T47D (cell line): ENCODE measurements at regions not wholly inside any gene's neighbourhood (a gene's known extent, or its start where the extent isn't known, plus 50 kb on each side); places are given as distances from the start of the nearest gene placed in this dataset.
"Not testable (repeated sequence)": the region's sequence is repeated elsewhere in the genome, so short reads cannot be mapped to it uniquely, and the experiment has no call there.

Source experiments
- DNase-seq, 2 experiments: peaks; one replicate each; pipeline versions ENCODE4 v3.0.0 to v3.0.0-alpha.2; 2011 to 2012; ENCODE audit warnings: low read depth in 1 of 2, low spot score in 1 of 2
- JUND ChIP-seq: IDR thresholded peaks from 2 replicates; pipeline ENCODE4 v1.6.1; 2012; ENCODE audit warnings: low read depth
- in situ Hi-C: cut with HindIII; loops from 2 replicates; pipeline ENCODE4 v1.10.0; 2016; ENCODE audit warnings: low sequenced_read_pairs, low pct_unique_long_range_greater_than_20kb

DNA sequence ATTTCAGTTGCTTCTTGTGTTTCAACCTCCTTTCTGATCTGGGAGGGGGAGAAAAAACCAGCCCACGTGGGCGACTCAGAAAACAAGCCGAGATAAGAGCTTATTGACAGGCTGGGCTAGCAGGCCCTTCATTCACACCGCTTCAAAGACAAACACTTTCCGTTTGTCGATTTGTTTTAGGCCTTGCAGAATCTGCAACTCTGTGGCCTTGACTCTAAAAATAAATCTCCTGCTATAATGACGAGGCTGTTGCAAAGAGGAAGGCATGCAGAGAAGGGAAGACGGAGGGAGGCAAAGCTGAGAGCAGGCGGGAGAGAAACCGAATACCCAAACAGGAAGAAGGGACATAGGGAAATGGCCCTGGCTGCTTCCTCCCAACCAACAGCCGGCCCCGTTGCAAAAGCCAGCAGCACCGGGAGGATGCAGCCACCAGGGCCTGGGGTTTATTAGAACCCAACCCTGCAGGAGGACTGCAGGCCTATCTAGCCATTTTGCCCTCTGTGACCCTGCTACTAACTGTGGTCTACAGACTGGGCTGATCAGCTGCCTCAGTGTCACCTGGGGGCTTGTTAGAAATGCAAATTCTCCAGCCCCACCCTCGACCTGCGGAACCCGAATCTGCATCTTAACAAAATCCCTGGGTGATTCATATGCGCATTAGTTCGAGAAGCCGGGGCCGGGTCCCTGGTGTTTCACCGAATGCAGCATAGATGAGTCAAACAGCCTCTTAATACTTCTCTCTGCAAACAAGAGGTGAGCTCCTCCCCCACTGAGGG, 325.5 kb downstream of the BCOR start:
- no peak for DNase-seq
- in situ Hi-C loops: no loop called here
- TF ChIP-seq JUND: no peak

DNA sequence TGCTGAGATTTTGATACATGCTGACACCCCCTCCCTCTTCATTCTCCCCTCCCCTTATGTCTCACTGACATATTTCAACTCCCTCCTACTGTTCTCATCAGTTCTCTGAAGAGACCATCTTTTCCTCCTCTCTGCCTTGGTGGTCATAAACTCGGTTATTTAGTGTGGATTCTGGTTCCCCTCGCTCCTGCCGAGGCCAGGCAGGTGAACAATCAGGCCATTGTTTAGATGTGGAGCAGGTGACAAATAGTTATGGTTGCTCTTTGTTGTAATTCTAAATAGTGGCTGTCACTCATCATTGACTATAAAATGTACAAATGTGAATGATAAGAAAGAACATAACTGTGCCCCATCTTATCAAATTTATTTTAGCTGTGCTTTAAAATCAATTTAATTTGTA, 324.6 kb downstream of the BCOR start:
- TF ChIP-seq JUND: no peak
- no peak for DNase-seq
- in situ Hi-C loops: no loop called here

GRCh38 chrX:39773923-39774773, 323.6 kb downstream of the BCOR start:
- no peak for TF ChIP-seq JUND
- no peak for DNase-seq
- in situ Hi-C loops: no loop called here

DNA sequence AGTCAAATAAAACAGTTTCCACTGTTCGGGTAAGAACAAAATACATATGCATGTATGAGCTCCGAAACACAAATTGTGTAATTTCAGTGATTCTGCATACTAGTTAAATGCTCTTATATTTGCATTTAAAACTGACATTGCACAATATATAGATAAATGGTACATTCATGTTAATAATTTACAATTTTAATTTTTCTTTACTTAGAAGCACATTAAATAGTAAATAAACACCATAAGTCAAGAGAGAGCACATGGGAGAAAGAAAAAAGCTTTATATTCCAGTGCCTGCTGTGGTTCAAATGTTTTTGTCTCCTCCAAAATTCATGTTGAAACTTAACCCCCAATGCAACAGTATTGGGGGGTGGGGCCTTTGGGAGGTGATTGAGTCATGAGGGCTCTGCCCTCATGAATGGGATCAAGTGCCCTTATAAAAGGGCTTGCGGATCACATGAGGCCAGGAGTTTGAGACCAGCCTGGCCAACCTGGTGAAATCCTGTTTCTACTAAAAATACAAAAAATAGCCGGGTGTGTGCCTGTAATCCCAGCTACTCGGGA, 322.9 kb downstream of the BCOR start:
- in situ Hi-C loops: no loop called here
- no peak for DNase-seq
- no peak for TF ChIP-seq JUND

DNA sequence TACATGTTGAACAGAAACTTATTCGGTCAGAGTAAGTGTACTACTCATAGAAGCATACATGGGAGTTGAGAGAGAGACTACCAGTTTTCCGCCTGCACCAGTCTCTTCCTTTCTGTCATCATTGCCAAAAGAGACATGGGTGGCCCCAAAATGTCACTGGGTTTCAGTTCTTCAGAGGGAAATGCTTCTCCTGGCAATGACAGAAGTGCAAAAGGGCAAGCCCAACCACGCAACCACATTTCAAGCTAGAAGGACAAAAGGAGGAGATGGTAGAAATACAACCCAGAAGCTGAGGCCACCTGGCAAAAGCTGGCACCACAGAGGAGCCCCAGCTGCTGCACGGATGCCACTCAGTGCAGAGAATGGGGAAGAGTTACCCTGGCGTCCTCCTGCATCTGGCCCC, 320.1 kb downstream of the BCOR start:
- no peak for TF ChIP-seq JUND
- no peak for DNase-seq
- in situ Hi-C loops: no loop called here

DNA sequence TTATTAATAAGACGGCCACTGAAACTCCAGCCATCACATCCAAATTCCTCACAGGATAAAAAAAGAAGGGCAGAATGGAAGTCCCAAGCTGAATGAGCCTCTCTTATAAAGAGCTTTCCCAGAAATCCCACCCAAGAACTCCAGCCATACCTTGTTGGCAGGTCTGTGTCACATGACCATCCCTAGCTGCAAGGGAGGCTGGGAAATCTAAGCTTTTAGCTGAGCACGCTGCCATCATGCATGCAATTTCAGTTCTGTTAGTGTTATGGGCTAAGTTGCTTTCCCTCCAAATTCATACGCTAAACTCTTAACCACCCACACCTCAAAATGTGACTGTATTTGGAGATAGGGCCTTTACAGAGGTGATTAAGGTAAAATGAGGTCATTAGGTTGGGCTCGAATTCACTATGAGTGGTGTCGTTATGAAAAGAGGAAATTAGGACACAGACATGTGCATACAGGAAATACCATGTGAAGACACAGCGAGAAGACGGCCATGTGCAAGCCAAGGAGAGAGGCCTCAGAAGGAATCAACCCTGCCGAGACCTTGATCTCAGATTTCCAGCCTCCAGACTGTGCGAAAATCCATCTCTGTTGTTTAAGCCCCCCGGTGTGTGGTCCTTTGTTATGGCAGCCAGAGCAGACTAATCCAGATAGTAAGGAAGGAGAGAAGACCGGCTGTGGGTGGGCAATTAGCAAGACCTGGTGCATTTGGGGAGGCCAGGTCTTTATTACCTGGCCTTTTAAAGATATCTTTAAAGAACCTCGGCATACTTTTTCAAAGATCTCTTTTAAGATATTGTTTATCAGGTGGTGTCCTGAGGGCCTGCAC, 317.6 kb downstream of the BCOR start:
- TF ChIP-seq JUND: no peak
- in situ Hi-C loops: no loop called here

GRCh38 chrX:39782276-39782675, 315.5 kb downstream of the BCOR start:
- no peak for DNase-seq
- TF ChIP-seq JUND: no peak
- in situ Hi-C loops: no loop called here

More for the DNA sequence above, 317.6 kb downstream of the BCOR start:
- no peak for DNase-seq

DNA sequence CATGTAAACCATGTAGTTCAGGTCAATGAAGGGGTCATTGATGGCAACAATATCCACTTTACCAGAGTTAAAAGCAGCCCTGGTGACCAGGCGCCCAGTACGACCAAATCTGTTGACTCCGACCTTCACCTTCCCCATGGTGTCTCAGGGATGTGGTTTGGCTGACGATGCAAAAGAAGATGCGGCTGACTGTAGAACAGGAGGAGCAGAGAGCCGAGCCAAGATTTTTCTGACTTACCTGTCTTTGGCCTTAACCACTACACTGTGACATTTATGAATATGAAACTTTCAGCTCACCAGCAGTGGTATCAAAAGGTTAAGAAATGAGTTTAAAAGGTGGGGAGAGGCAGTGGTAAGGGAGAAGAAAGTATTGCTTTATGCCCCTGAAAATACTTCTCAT, 309.8 kb downstream of the BCOR start:
- in situ Hi-C loops: no loop called here
- no peak for TF ChIP-seq JUND
- DNase-seq: no peak

- no peak for DNase-seq
- in situ Hi-C loops: no loop called here
- no peak for TF ChIP-seq JUND
Measured at GRCh38 chrX:39788521-39788920, 309.2 kb downstream of the BCOR start.

DNA sequence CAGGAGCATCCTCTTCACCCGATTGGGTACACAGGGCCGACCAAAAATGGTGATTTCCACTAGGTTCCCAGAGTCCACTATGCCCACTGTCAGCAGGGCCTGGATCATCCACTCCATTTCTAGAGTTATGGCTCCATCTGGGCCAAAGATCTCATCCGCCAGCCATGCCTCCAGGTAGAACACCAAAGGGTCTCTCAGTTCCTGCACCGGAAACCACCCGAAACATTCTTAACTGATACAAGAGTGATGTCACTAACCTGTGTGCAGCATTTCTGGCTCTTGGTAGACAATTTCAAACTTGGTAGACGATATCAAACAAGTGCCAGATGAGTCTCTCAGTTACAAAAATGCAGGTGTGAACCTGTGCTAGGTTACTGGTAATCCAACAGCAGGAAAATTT, 306.1 kb downstream of the BCOR start:
- no peak for TF ChIP-seq JUND
- in situ Hi-C loops: no loop called here

GRCh38 chrX:39795605-39796004, 302.2 kb downstream of the BCOR start:
- TF ChIP-seq JUND: no peak
- DNase-seq: no peak
- in situ Hi-C loops: no loop called here

More for the DNA sequence above, 306.1 kb downstream of the BCOR start:
- no peak for DNase-seq

GRCh38 chrX:39796856-39797255, 300.9 kb downstream of the BCOR start:
- DNase-seq: no peak
- in situ Hi-C loops: no loop called here
- no peak for TF ChIP-seq JUND

- in situ Hi-C loops, DNase-seq: not testable (repeated sequence)
Measured at GRCh38 chrX:39798488-39798887, 299.3 kb downstream of the BCOR start.
